B cell (primary cell): ENCODE measurements at regions not wholly inside any gene's neighbourhood (a gene's known extent, or its start where the extent isn't known, plus 50 kb on each side); places are given as distances from the start of the nearest gene placed in this dataset.

ENCODE experiments used
- ATAC-seq: fragments of 200-7000 bp; cut with Tn5 transposase; one replicate; pipeline ENCODE4 v1.10.0; 2021; ENCODE audit warnings: low read depth, mild to moderate bottlenecking, moderate number of reproducible peaks, moderate library complexity
- CTCF ChIA-PET: fragments of 350-600 bp; sonication (Branson Sonifier 250); formaldehyde crosslinking; loops from one replicate; lab custom pipeline; 2021; ENCODE audit warnings: antibody characterized with exemption, inconsistent platforms; lab: Charles Lee
- POLR2A ChIA-PET: fragments of 350-600 bp; sonication (Branson Sonifier 250); formaldehyde crosslinking; loops from one replicate; lab custom pipeline; 2021; ENCODE audit warnings: antibody characterized with exemption; lab: Charles Lee
- DNase-seq: peaks from one replicate; pipeline ENCODE4 v3.0.0; 2013
- H2AFZ ChIP-seq: 2 replicates; pipeline ENCODE4 v1.6.1; 2012; ENCODE audit warnings: mild to moderate bottlenecking, low read depth, low read length; ENCODE audit not compliant: insufficient read depth, poor library complexity, severe bottlenecking
- H3K27ac ChIP-seq, 2 donors: 1 replicate in 1 of 2; 2 replicates in 1 of 2; pipeline ENCODE4 v1.5.1; 2012 to 2013; ENCODE audit warnings: low read length in 2 of 2, mild to moderate bottlenecking in 2 of 2, moderate library complexity in 1 of 2
- H3K27me3 ChIP-seq, 4 experiments: fragments of 200-600 bp in 1 of 4; sonication (generic) in 1 of 4; replicated peaks in 1 of 4; 1 replicate in 2 of 4; 2 replicates in 2 of 4; pipeline versions ENCODE4 v1.6.1 to v1.7.0; 2013 to 2016; ENCODE audit warnings: low read length in 3 of 4, mild to moderate bottlenecking in 2 of 4, mixed read lengths in 1 of 4, moderate library complexity in 1 of 4; ENCODE audit not compliant: insufficient read depth in 4 of 4, control insufficient read depth in 3 of 4; ENCODE audit errors: control extremely low read depth in 1 of 4
- H3K36me3 ChIP-seq, 2 experiments: replicated peaks in 1 of 2; 1 replicate in 1 of 2; 2 replicates in 1 of 2; pipeline versions ENCODE4 v1.6.1 to v1.7.1; 2013; ENCODE audit warnings: low read length in 1 of 2; ENCODE audit not compliant: insufficient read depth in 2 of 2, control insufficient read depth in 1 of 2; ENCODE audit errors: control extremely low read depth in 1 of 2, extremely low read depth in 1 of 2
- H3K4me1 ChIP-seq, 2 donors: fragments of 200-600 bp in 1 of 2; sonication (generic) in 1 of 2; 1 replicate in 1 of 2; 2 replicates in 1 of 2; pipeline versions ENCODE4 v1.5.1 to v1.6.1; 2013 to 2017; ENCODE audit warnings: low read length in 2 of 2; ENCODE audit not compliant: control insufficient read depth in 2 of 2, insufficient read depth in 2 of 2
- H3K4me2 ChIP-seq: replicated peaks from 2 replicates; pipeline ENCODE3; 2012; ENCODE audit warnings: mild to moderate bottlenecking, low read depth, low read length; ENCODE audit not compliant: poor library complexity, severe bottlenecking
- H3K4me3 ChIP-seq, 5 experiments: fragments of 200-600 bp in 1 of 5; sonication (generic) in 1 of 5; 1 replicate in 3 of 5; 2 replicates in 2 of 5; pipeline versions ENCODE4 v1.5.1 to v1.7.0; 2011 to 2016; ENCODE audit warnings: low read length in 4 of 5, mild to moderate bottlenecking in 4 of 5, low read depth in 2 of 5, control low read depth in 1 of 5, moderate library complexity in 1 of 5; ENCODE audit not compliant: insufficient read depth in 1 of 5; ENCODE audit errors: control extremely low read depth in 1 of 5, extremely low read depth in 1 of 5
- H3K79me2 ChIP-seq: fragments of 200-600 bp; sonication (generic); one replicate; pipeline ENCODE4 v1.6.0; 2016; ENCODE audit warnings: low read length; ENCODE audit not compliant: control insufficient read depth, insufficient read depth
- H3K9ac ChIP-seq: fragments of 200-600 bp; sonication (generic); 2 replicates; pipeline ENCODE4 v1.6.1; 2017; ENCODE audit warnings: mild to moderate bottlenecking, low read length, moderate library complexity
- H3K9me3 ChIP-seq, 3 donors: one replicate each; pipeline versions ENCODE4 v1.6.1 to v1.7.1; 2013; ENCODE audit warnings: low read length in 2 of 3; ENCODE audit not compliant: control insufficient read depth in 2 of 3, insufficient read depth in 1 of 3; ENCODE audit errors: control extremely low read depth in 1 of 3
- H4K20me1 ChIP-seq: 2 replicates; pipeline ENCODE4 v1.6.0; 2012; ENCODE audit warnings: mild to moderate bottlenecking, low read length; ENCODE audit not compliant: insufficient read depth, control insufficient read depth, poor library complexity, severe bottlenecking
- H3K27ac Mint-ChIP-seq: one replicate; pipeline ENCODE4 v1.8.0; 2021; ENCODE audit warnings: mixed read lengths
- H3K27me3 Mint-ChIP-seq: one replicate; pipeline ENCODE4 v1.8.0; 2021; ENCODE audit warnings: mixed read lengths
- H3K4me1 Mint-ChIP-seq: one replicate; pipeline ENCODE4 v1.8.0; 2021; ENCODE audit warnings: mixed read lengths
- H3K4me3 Mint-ChIP-seq: one replicate; pipeline ENCODE4 v1.8.0; 2021; ENCODE audit warnings: mixed read lengths
- H3K9me3 Mint-ChIP-seq: one replicate; pipeline ENCODE4 v1.8.0; 2022; ENCODE audit warnings: mixed read lengths; ENCODE audit not compliant: insufficient read depth
- CTCF ChIP-seq: fragments of 200-600 bp; IDR thresholded peaks from one replicate; pipeline ENCODE4 v1.8.0; 2022; ENCODE audit warnings: antibody characterized with exemption, mild to moderate bottlenecking
- EZH2 ChIP-seq: IDR thresholded peaks from 2 replicates; pipeline ENCODE4 v1.6.1; 2012; ENCODE audit warnings: borderline replicate concordance, low read depth, mild to moderate bottlenecking, moderate library complexity, low read length; ENCODE audit not compliant: insufficient read depth, poor library complexity, severe bottlenecking
- WGBS: methylation state at CpG from one replicate; pipeline ENCODE4 v1.1.5; 2013; ENCODE audit warnings: missing lambda C conversion rate; ENCODE audit not compliant: insufficient coverage; 5-methylcytosine and 5-hydroxymethylcytosine counted together
- intact Hi-C: fragments of 100-400 bp; cut with micrococcal nuclease; formaldehyde crosslinking; loops from one replicate; pipeline ENCODE4 v1.10.0; 2022

- no peak overlapping the region for H3K4me3 ChIP-seq
- H2AFZ ChIP-seq: no peak overlapping the region
- no peak for DNase-seq
- CTCF ChIA-PET: no interaction called here
- intact Hi-C loops: no loop called here
- H3K79me2 ChIP-seq: no peaks in the 10 kb centered on the region
- H3K27ac Mint-ChIP-seq: no peak overlapping the region
- POLR2A ChIA-PET: no interaction called here
- no peak for ATAC-seq
- no peaks in the 10 kb centered on the region for H3K27me3 Mint-ChIP-seq
- H3K27me3 ChIP-seq: no peaks in the 10 kb centered on the region
- TF ChIP-seq CTCF: no peak
- TF ChIP-seq EZH2: no peak
- no peaks in the 10 kb centered on the region for H3K36me3 ChIP-seq
- H4K20me1 ChIP-seq: no peaks in the 10 kb centered on the region
- H3K9me3 ChIP-seq: peaks cover 0 to 4% (median 0%) of the 10 kb centered on the region in 3 donors
- H3K9ac ChIP-seq: no peak overlapping the region
- H3K4me2 ChIP-seq: no peak overlapping the region
- no peak overlapping the region for H3K27ac ChIP-seq
- no peaks in the 10 kb centered on the region for H3K4me1 Mint-ChIP-seq
- no peaks in the 10 kb centered on the region for H3K4me1 ChIP-seq
- no peaks in the 10 kb centered on the region for H3K9me3 Mint-ChIP-seq
- H3K4me3 Mint-ChIP-seq: no peak overlapping the region
Measured at GRCh38 chr18:68455229-68455603, 259.7 kb downstream of the TMX3 start.

- no peak overlapping the region for H3K4me2 ChIP-seq
- H3K27me3 ChIP-seq: no peaks in the 10 kb centered on the region
- no peaks in the 10 kb centered on the region for H3K79me2 ChIP-seq
- H3K9ac ChIP-seq: no peak overlapping the region
- Mint-ChIP-seq H3K4me1 (no peaks in the 10 kb centered on the region), H3K27me3 (no peaks in the 10 kb centered on the region), H3K27ac (no peak overlapping the region), H3K4me3 (no peak overlapping the region), H3K9me3 (no peaks in the 10 kb centered on the region)
- H3K4me3 ChIP-seq: no peak overlapping the region
- ATAC-seq: no peak
- ChIA-PET POLR2A (no interaction called here), CTCF (no interaction called here)
- intact Hi-C loops: no loop called here
- DNase-seq: no peak
- H2AFZ ChIP-seq: no peak overlapping the region
- no peaks in the 10 kb centered on the region for H3K9me3 ChIP-seq
- H4K20me1 ChIP-seq: no peaks in the 10 kb centered on the region
- WGBS: 83% methylated on average over 1 of the region's 3 CpGs
- no peak overlapping the region for H3K27ac ChIP-seq
- H3K36me3 ChIP-seq: no peaks in the 10 kb centered on the region
- TF ChIP-seq EZH2 (no peak), CTCF (no peak)
- H3K4me1 ChIP-seq: no peaks in the 10 kb centered on the region
Measured at GRCh38 chr18:68454511-68455228, 260.2 kb downstream of the TMX3 start.
